Mucosa of stomach (tissue), 1 donor: ENCODE measurements at regions not wholly inside any gene's neighbourhood (a gene's known extent, or its start where the extent isn't known, plus 50 kb on each side); places are given as distances from the start of the nearest gene placed in this dataset.

ENCODE experiments used
- H3K27me3 ChIP-seq: one replicate; pipeline ENCODE4 v1.7.0; 2013; ENCODE audit warnings: mild to moderate bottlenecking, low read length; ENCODE audit not compliant: control insufficient read depth, insufficient read depth
- H3K36me3 ChIP-seq: one replicate; pipeline ENCODE4 v1.7.0; 2013; ENCODE audit warnings: low read length; ENCODE audit not compliant: control insufficient read depth, insufficient read depth
- H3K4me1 ChIP-seq: one replicate; pipeline ENCODE4 v1.7.0; 2013; ENCODE audit warnings: mild to moderate bottlenecking, low read length; ENCODE audit not compliant: control insufficient read depth, insufficient read depth
- H3K4me3 ChIP-seq: one replicate; pipeline ENCODE4 v1.7.0; 2013; ENCODE audit warnings: low read length
- H3K9ac ChIP-seq: one replicate; pipeline ENCODE4 v1.7.0; 2013; ENCODE audit warnings: mild to moderate bottlenecking, low read length, moderate library complexity
- H3K9me3 ChIP-seq: one replicate; pipeline ENCODE4 v1.7.0; 2013; ENCODE audit warnings: mild to moderate bottlenecking, low read length, moderate library complexity; ENCODE audit not compliant: control insufficient read depth
- donor health status: Pancreatic carcinoma.

GRCh38 chr4:181166742-181167399 is 1076.3 kb upstream of the TENM3 start:
- Histone ChIP-seq H3K9me3 (no peaks in the 10 kb centered on the region), H3K4me3 (no peak overlapping the region), H3K27me3 (no peaks in the 10 kb centered on the region), H3K4me1 (no peaks in the 10 kb centered on the region), H3K36me3 (no peaks in the 10 kb centered on the region), H3K9ac (no peak overlapping the region)

GRCh38 chr4:181168011-181168805 is 1075.0 kb upstream of the TENM3 start:
- H3K9ac ChIP-seq: no peak overlapping the region
- no peaks in the 10 kb centered on the region for H3K9me3 ChIP-seq
- no peaks in the 10 kb centered on the region for H3K36me3 ChIP-seq
- H3K4me3 ChIP-seq: no peak overlapping the region
- no peaks in the 10 kb centered on the region for H3K27me3 ChIP-seq
- no peaks in the 10 kb centered on the region for H3K4me1 ChIP-seq

- Histone ChIP-seq H3K4me3 (no peak overlapping the region), H3K9ac (no peak overlapping the region), H3K27me3 (no peaks in the 10 kb centered on the region), H3K36me3 (no peaks in the 10 kb centered on the region), H3K9me3 (no peaks in the 10 kb centered on the region), H3K4me1 (no peaks in the 10 kb centered on the region)
Observed at GRCh38 chr4:181173046-181173445, 1070.2 kb upstream of the TENM3 start.

GRCh38 chr4:181176306-181176705 is 1066.9 kb upstream of the TENM3 start:
- Histone ChIP-seq H3K9me3 (no peaks in the 10 kb centered on the region), H3K4me1 (no peaks in the 10 kb centered on the region), H3K4me3 (no peak overlapping the region), H3K9ac (no peak overlapping the region), H3K36me3 (no peaks in the 10 kb centered on the region), H3K27me3 (no peaks in the 10 kb centered on the region)

GRCh38 chr4:181181331-181181730 is 1061.9 kb upstream of the TENM3 start:
- no peak overlapping the region for H3K9ac ChIP-seq
- H3K36me3 ChIP-seq: no peaks in the 10 kb centered on the region
- no peaks in the 10 kb centered on the region for H3K27me3 ChIP-seq
- H3K4me3 ChIP-seq: no peak overlapping the region
- H3K9me3 ChIP-seq: no peaks in the 10 kb centered on the region
- H3K4me1 ChIP-seq: no peaks in the 10 kb centered on the region

- H3K9ac ChIP-seq: no peak overlapping the region
Observed at GRCh38 chr4:181189751-181190150, 1053.5 kb upstream of the TENM3 start.

GRCh38 chr4:181193131-181193930 is 1049.9 kb upstream of the TENM3 start:
- Histone ChIP-seq H3K4me3 (no peak overlapping the region), H3K36me3 (no peaks in the 10 kb centered on the region), H3K27me3 (no peaks in the 10 kb centered on the region), H3K9me3 (no peaks in the 10 kb centered on the region), H3K9ac (no peak overlapping the region), H3K4me1 (no peaks in the 10 kb centered on the region)

More at GRCh38 chr4:181189751-181190150, 1053.5 kb upstream of the TENM3 start:
- Histone ChIP-seq H3K27me3 (no peaks in the 10 kb centered on the region), H3K4me3 (no peak overlapping the region), H3K4me1 (no peaks in the 10 kb centered on the region), H3K36me3 (no peaks in the 10 kb centered on the region), H3K9me3 (no peaks in the 10 kb centered on the region)

- H3K4me3 ChIP-seq: no peak overlapping the region
- no peaks in the 10 kb centered on the region for H3K9me3 ChIP-seq
Observed at GRCh38 chr4:181194096-181194495, 1049.1 kb upstream of the TENM3 start.

GRCh38 chr4:181200076-181200475 is 1043.1 kb upstream of the TENM3 start:
- no peaks in the 10 kb centered on the region for H3K36me3 ChIP-seq

More at GRCh38 chr4:181194096-181194495, 1049.1 kb upstream of the TENM3 start:
- Histone ChIP-seq H3K9ac (no peak overlapping the region), H3K4me1 (no peaks in the 10 kb centered on the region), H3K27me3 (no peaks in the 10 kb centered on the region), H3K36me3 (no peaks in the 10 kb centered on the region)

GRCh38 chr4:181202240-181202639 is 1041.0 kb upstream of the TENM3 start:
- H3K9ac ChIP-seq: no peak overlapping the region
- H3K4me3 ChIP-seq: no peak overlapping the region
- no peaks in the 10 kb centered on the region for H3K27me3 ChIP-seq
- H3K4me1 ChIP-seq: no peaks in the 10 kb centered on the region
- no peaks in the 10 kb centered on the region for H3K36me3 ChIP-seq
- H3K9me3 ChIP-seq: no peaks in the 10 kb centered on the region

More at GRCh38 chr4:181200076-181200475, 1043.1 kb upstream of the TENM3 start:
- no peaks in the 10 kb centered on the region for H3K4me1 ChIP-seq
- H3K9ac ChIP-seq: no peak overlapping the region
- no peaks in the 10 kb centered on the region for H3K9me3 ChIP-seq
- no peaks in the 10 kb centered on the region for H3K27me3 ChIP-seq
- H3K4me3 ChIP-seq: no peak overlapping the region

- Histone ChIP-seq H3K36me3 (no peaks in the 10 kb centered on the region), H3K9ac (no peak overlapping the region), H3K4me3 (no peak overlapping the region)
Observed at GRCh38 chr4:181204109-181204508, 1039.1 kb upstream of the TENM3 start.

GRCh38 chr4:181213551-181213950 is 1029.7 kb upstream of the TENM3 start:
- Histone ChIP-seq H3K27me3 (no peaks in the 10 kb centered on the region), H3K9ac (no peak overlapping the region), H3K9me3 (no peaks in the 10 kb centered on the region), H3K36me3 (no peaks in the 10 kb centered on the region), H3K4me3 (no peak overlapping the region), H3K4me1 (no peaks in the 10 kb centered on the region)

More at GRCh38 chr4:181204109-181204508, 1039.1 kb upstream of the TENM3 start:
- Histone ChIP-seq H3K27me3 (no peaks in the 10 kb centered on the region), H3K4me1 (no peaks in the 10 kb centered on the region), H3K9me3 (no peaks in the 10 kb centered on the region)
